ENCODE measurements at regions not wholly inside any gene's neighbourhood (a gene's known extent, or its start where the extent isn't known, plus 50 kb on each side); places are given as distances from the start of the nearest gene placed in this dataset.

GRCh38 chr12:105600911-105601545, 270.5 kb downstream of the C12orf75 start:
- TF ChIP-seq GATA2 (IDR thresholded peaks at IDR 0.05; ENCODE audit: low read depth, low read length) (no peak), GATA3 (IDR thresholded peaks at IDR 0.05; ENCODE audit: low read depth, low read length) (no peak)

All from SH-SY5Y (cell line).